Loucy (cell line): ENCODE measurements at regions not wholly inside any gene's neighbourhood (a gene's known extent, or its start where the extent isn't known, plus 50 kb on each side); places are given as distances from the start of the nearest gene placed in this dataset.

Experiments
- H2AFZ ChIP-seq: fragments of 200-600 bp; sonication (generic); 2 replicates; pipeline ENCODE4 v1.6.0; 2016; ENCODE audit warnings: antibody characterized with exemption, mild to moderate bottlenecking, low read length, moderate library complexity
- H3F3A ChIP-seq: fragments of 200-600 bp; 2 replicates; pipeline ENCODE4 v1.6.0; 2016; ENCODE audit warnings: antibody characterized with exemption, low read depth, mild to moderate bottlenecking
- H3K27me3 ChIP-seq: fragments of 200-600 bp; sonication (generic); 2 replicates; pipeline ENCODE4 v1.6.1; 2014; ENCODE audit warnings: low read length, mild to moderate bottlenecking; ENCODE audit not compliant: insufficient read depth, poor library complexity, severe bottlenecking
- H3K36me3 ChIP-seq: fragments of 200-600 bp; sonication (generic); 2 replicates; pipeline ENCODE4 v1.6.1; 2016; ENCODE audit warnings: low read length; ENCODE audit not compliant: insufficient read depth
- H3K4me1 ChIP-seq: fragments of 200-600 bp; sonication (generic); 2 replicates; pipeline ENCODE4 v1.5.1; 2014; ENCODE audit warnings: low read length, mild to moderate bottlenecking; ENCODE audit not compliant: insufficient read depth, poor library complexity, severe bottlenecking
- H3K4me2 ChIP-seq: fragments of 200-600 bp; sonication (generic); 2 replicates; pipeline ENCODE4 v1.6.0; 2014; ENCODE audit warnings: antibody characterized with exemption, low read length, low read depth, mild to moderate bottlenecking; ENCODE audit not compliant: poor library complexity, severe bottlenecking
- H3K4me3 ChIP-seq: fragments of 200-600 bp; sonication (generic); 2 replicates; pipeline ENCODE4 v1.5.1; 2014; ENCODE audit warnings: low read length, mild to moderate bottlenecking, mixed read lengths; ENCODE audit not compliant: poor library complexity, severe bottlenecking
- H3K79me2 ChIP-seq: fragments of 200-600 bp; sonication (generic); 2 replicates; pipeline ENCODE4 v1.6.1; 2014; ENCODE audit warnings: low read length; ENCODE audit not compliant: insufficient read depth
- H3K9ac ChIP-seq: fragments of 200-600 bp; sonication (generic); 2 replicates; pipeline ENCODE4 v1.6.0; 2014; ENCODE audit warnings: mild to moderate bottlenecking, low read depth, low read length, moderate library complexity; ENCODE audit not compliant: poor library complexity, severe bottlenecking
- H3K9me2 ChIP-seq: fragments of 200-600 bp; sonication (generic); replicated peaks from 2 replicates; pipeline ENCODE4 v1.6.1; 2016; ENCODE audit warnings: low read depth, low read length, mixed read lengths
- H3K9me3 ChIP-seq: fragments of 200-600 bp; sonication (generic); 2 replicates; pipeline ENCODE4 v1.6.1; 2014; ENCODE audit warnings: mild to moderate bottlenecking, antibody characterized with exemption, low read length, low read depth; ENCODE audit not compliant: insufficient read depth
- H4K20me1 ChIP-seq: fragments of 200-600 bp; sonication (generic); 2 replicates; pipeline ENCODE4 v1.6.0; 2014; ENCODE audit warnings: antibody characterized with exemption, low read length, mild to moderate bottlenecking; ENCODE audit not compliant: insufficient read depth, poor library complexity, severe bottlenecking
- CTCF ChIP-seq: fragments of 200-600 bp; sonication (generic); conservative IDR thresholded peaks from 2 replicates; pipeline ENCODE4 v1.5.1; 2014; ENCODE audit warnings: mild to moderate bottlenecking, antibody characterized with exemption, low read length
- EZH2phosphoT487 ChIP-seq: fragments of 200-600 bp; IDR thresholded peaks from 2 replicates; pipeline ENCODE4 v1.6.1; 2018; ENCODE audit warnings: antibody characterized with exemption, mild to moderate bottlenecking, moderate library complexity, borderline replicate concordance

- no peak overlapping the region for H3K4me3 ChIP-seq
- no peaks in the 10 kb centered on the region for H3K9me2 ChIP-seq
- no peaks in the 10 kb centered on the region for H3K27me3 ChIP-seq
- no peaks in the 10 kb centered on the region for H3K9me3 ChIP-seq
- no peaks in the 10 kb centered on the region for H4K20me1 ChIP-seq
- no peaks in the 10 kb centered on the region for H3K79me2 ChIP-seq
- no peak overlapping the region for H2AFZ ChIP-seq
- no peaks in the 10 kb centered on the region for H3F3A ChIP-seq
- TF ChIP-seq EZH2phosphoT487 (no peak), CTCF (no peak)
- H3K4me1 ChIP-seq: no peaks in the 10 kb centered on the region
- no peak overlapping the region for H3K4me2 ChIP-seq
- no peak overlapping the region for H3K9ac ChIP-seq
- no peaks in the 10 kb centered on the region for H3K36me3 ChIP-seq
These were observed 77.8 kb upstream of the TMEM45B start for GRCh38 chr11:129737831-129738230.

GRCh38 chr11:129738242-129738641, 77.4 kb upstream of the TMEM45B start:
- no peak overlapping the region for H3K4me3 ChIP-seq
- H4K20me1 ChIP-seq: no peaks in the 10 kb centered on the region
- no peaks in the 10 kb centered on the region for H3K27me3 ChIP-seq
- H3K4me1 ChIP-seq: no peaks in the 10 kb centered on the region
- H3K9ac ChIP-seq: no peak overlapping the region
- no peaks in the 10 kb centered on the region for H3F3A ChIP-seq
- H2AFZ ChIP-seq: no peak overlapping the region
- no peaks in the 10 kb centered on the region for H3K79me2 ChIP-seq
- no peaks in the 10 kb centered on the region for H3K9me2 ChIP-seq
- H3K36me3 ChIP-seq: no peaks in the 10 kb centered on the region
- TF ChIP-seq EZH2phosphoT487 (no peak), CTCF (no peak)
- no peak overlapping the region for H3K4me2 ChIP-seq
- no peaks in the 10 kb centered on the region for H3K9me3 ChIP-seq

GRCh38 chr11:129739339-129739738, 76.3 kb upstream of the TMEM45B start:
- H3K4me1 ChIP-seq: no peaks in the 10 kb centered on the region
- no peaks in the 10 kb centered on the region for H4K20me1 ChIP-seq
- no peak overlapping the region for H3K4me3 ChIP-seq
- no peak overlapping the region for H3K9ac ChIP-seq
- no peaks in the 10 kb centered on the region for H3F3A ChIP-seq
- no peaks in the 10 kb centered on the region for H3K36me3 ChIP-seq
- no peaks in the 10 kb centered on the region for H3K9me3 ChIP-seq
- no peaks in the 10 kb centered on the region for H3K79me2 ChIP-seq
- H3K4me2 ChIP-seq: no peak overlapping the region
- no peaks in the 10 kb centered on the region for H3K27me3 ChIP-seq
- no peak overlapping the region for H2AFZ ChIP-seq
- no peaks in the 10 kb centered on the region for H3K9me2 ChIP-seq
- TF ChIP-seq EZH2phosphoT487 (no peak), CTCF (no peak)
